GM19239 (cell line): ENCODE measurements at regions not wholly inside any gene's neighbourhood (a gene's known extent, or its start where the extent isn't known, plus 50 kb on each side); places are given as distances from the start of the nearest gene placed in this dataset.
"Not testable (repeated sequence)": the region's sequence is repeated elsewhere in the genome, so short reads cannot be mapped to it uniquely, and the experiment has no call there.

Experiments used
- DNase-seq: peaks from one replicate; pipeline ENCODE4 v3.0.0; 2011; ENCODE audit warnings: low spot score; ENCODE audit not compliant: insufficient read length
- FAIRE-seq: peaks from 2 replicates; lab custom pipeline; 2011; peaks lifted over from hg19 to GRCh38; lab: Jason Lieb, UNC

GRCh38 chr17:71189493-71189831 lies 931.4 kb upstream of the SOX9 start:
- DNase-seq (no peak), FAIRE-seq (no peak)

- FAIRE-seq (no peak), DNase-seq (no peak)
Observed at GRCh38 chr17:71192039-71192555, 928.7 kb upstream of the SOX9 start.

- DNase-seq, result no peak
- FAIRE-seq, result no peak
Observed at GRCh38 chr17:71192848-71193247, 928.0 kb upstream of the SOX9 start.

GRCh38 chr17:71200597-71200996 lies 920.2 kb upstream of the SOX9 start:
- DNase-seq (no peak), FAIRE-seq (no peak)

GRCh38 chr17:71201639-71202038 lies 919.2 kb upstream of the SOX9 start:
- DNase-seq (no peak), FAIRE-seq (no peak)

- DNase-seq (no peak), FAIRE-seq (no peak)
Observed at GRCh38 chr17:71202449-71202848, 918.4 kb upstream of the SOX9 start.

- DNase-seq (no peak), FAIRE-seq (no peak)
Observed at GRCh38 chr17:71203953-71204352, 916.9 kb upstream of the SOX9 start.

GRCh38 chr17:71205951-71206350 lies 914.9 kb upstream of the SOX9 start:
- not testable (repeated sequence) for FAIRE-seq

GRCh38 chr17:71208111-71208704 lies 912.6 kb upstream of the SOX9 start:
- DNase-seq (no peak), FAIRE-seq (no peak)

More at GRCh38 chr17:71205951-71206350, 914.9 kb upstream of the SOX9 start:
- DNase-seq, result not testable (repeated sequence)

GRCh38 chr17:71213936-71214335 lies 906.9 kb upstream of the SOX9 start:
- FAIRE-seq (no peak), DNase-seq (no peak)

GRCh38 chr17:71217769-71218168 lies 903.1 kb upstream of the SOX9 start:
- FAIRE-seq (no peak), DNase-seq (no peak)

- FAIRE-seq, result no peak
- no peak for DNase-seq
Observed at GRCh38 chr17:71224824-71225575, 895.8 kb upstream of the SOX9 start.

GRCh38 chr17:71227841-71228240 lies 893.0 kb upstream of the SOX9 start:
- DNase-seq (no peak), FAIRE-seq (no peak)

- no peak for DNase-seq
- FAIRE-seq, result no peak
Observed at GRCh38 chr17:71229070-71229469, 891.8 kb upstream of the SOX9 start.

- no peak for FAIRE-seq
- DNase-seq, result no peak
Observed at GRCh38 chr17:71232801-71233559, 887.8 kb upstream of the SOX9 start.

- no peak for FAIRE-seq
- no peak for DNase-seq
Observed at GRCh38 chr17:71234349-71234748, 886.5 kb upstream of the SOX9 start.

- DNase-seq (no peak), FAIRE-seq (no peak)
Observed at GRCh38 chr17:71237903-71238538, 882.8 kb upstream of the SOX9 start.

GRCh38 chr17:71247441-71248015 lies 873.3 kb upstream of the SOX9 start:
- no peak for DNase-seq
- no peak for FAIRE-seq

GRCh38 chr17:71251276-71251675 lies 869.5 kb upstream of the SOX9 start:
- no peak for DNase-seq
- FAIRE-seq, result no peak

GRCh38 chr17:71251951-71252350 lies 868.9 kb upstream of the SOX9 start:
- DNase-seq, result no peak
- FAIRE-seq, result no peak
